NB4 (cell line): ENCODE measurements at regions not wholly inside any gene's neighbourhood (a gene's known extent, or its start where the extent isn't known, plus 50 kb on each side); places are given as distances from the start of the nearest gene placed in this dataset.

Experiments used
- CTCF ChIP-seq: IDR thresholded peaks from one replicate; pipeline ENCODE4 v1.5.1; 2012; ENCODE audit warnings: low read depth, low read length
- MAX ChIP-seq: IDR thresholded peaks from 2 replicates; pipeline ENCODE4 v1.6.1; 2011; ENCODE audit warnings: low read depth, low read length
- POLR2A ChIP-seq: IDR thresholded peaks from 2 replicates; pipeline ENCODE4 v1.6.1; 2011; ENCODE audit warnings: mild to moderate bottlenecking; ENCODE audit not compliant: insufficient read length; ENCODE audit errors: extremely low read depth

GRCh38 chr3:144743225-144743668, 771.6 kb downstream of the DIPK2A start:
- no peak for TF ChIP-seq MAX
- TF ChIP-seq CTCF: no peak
- TF ChIP-seq POLR2A: no peak
